H1 (cell line): ENCODE measurements at regions not wholly inside any gene's neighbourhood (a gene's known extent, or its start where the extent isn't known, plus 50 kb on each side); places are given as distances from the start of the nearest gene placed in this dataset.

ENCODE experiments used
- CBX5 ChIP-seq: fragments of 300-800, 300-1000 bp; sonication (generic); IDR thresholded peaks from 2 replicates; pipeline ENCODE4 v1.7.1; 2016; ENCODE audit warnings: antibody characterized with exemption, low read length, low read depth
- EZH2 ChIP-seq: fragments of 200-600 bp; sonication (generic); IDR thresholded peaks from 2 replicates; pipeline ENCODE4 v1.7.1; 2012; ENCODE audit warnings: low read depth, mild to moderate bottlenecking, moderate library complexity, low read length, inconsistent platforms; ENCODE audit not compliant: severe bottlenecking
- GTF2F1 ChIP-seq: IDR thresholded peaks from 2 replicates; pipeline ENCODE4 v1.6.1; 2012; ENCODE audit warnings: low read depth, low read length, improper control_type of control experiment, borderline replicate concordance
- MAFK ChIP-seq: IDR thresholded peaks from 2 replicates; pipeline ENCODE4 v1.6.1; 2012; ENCODE audit warnings: low read depth, mild to moderate bottlenecking, improper control_type of control experiment, low read length
- RXRA ChIP-seq: IDR thresholded peaks from 2 replicates; pipeline ENCODE4 v1.6.1; 2011; ENCODE audit warnings: low read depth, mild to moderate bottlenecking, low read length, moderate library complexity; ENCODE audit not compliant: insufficient read depth
- SP1 ChIP-seq: IDR thresholded peaks from 2 replicates; pipeline ENCODE4 v1.6.1; 2011; ENCODE audit warnings: low read depth, low read length
- SUZ12 ChIP-seq: fragments of 200-600 bp; sonication (generic); IDR thresholded peaks from 2 replicates; pipeline ENCODE4 v1.6.1; 2012; ENCODE audit warnings: mild to moderate bottlenecking, inconsistent platforms, low read length, moderate library complexity, mixed read lengths
- ZNF274 ChIP-seq: IDR thresholded peaks from 2 replicates; pipeline ENCODE4 v1.7.0; 2012; ENCODE audit warnings: low read length, borderline replicate concordance; ENCODE audit errors: extremely low read depth
- TF ChIP-seq, protein P1 (sequence below): fragments of 300-600 bp; sonication (generic); IDR thresholded peaks from 2 replicates; pipeline ENCODE4 v1.7.1; 2012; ENCODE audit warnings: low read length, moderate library complexity, mild to moderate bottlenecking, inconsistent platforms; ENCODE audit not compliant: insufficient replicate concordance
- TF ChIP-seq, protein P2 (sequence below): IDR thresholded peaks from 2 replicates; pipeline ENCODE4 v1.6.1; 2012; ENCODE audit warnings: low read length, inconsistent platforms

DNA sequence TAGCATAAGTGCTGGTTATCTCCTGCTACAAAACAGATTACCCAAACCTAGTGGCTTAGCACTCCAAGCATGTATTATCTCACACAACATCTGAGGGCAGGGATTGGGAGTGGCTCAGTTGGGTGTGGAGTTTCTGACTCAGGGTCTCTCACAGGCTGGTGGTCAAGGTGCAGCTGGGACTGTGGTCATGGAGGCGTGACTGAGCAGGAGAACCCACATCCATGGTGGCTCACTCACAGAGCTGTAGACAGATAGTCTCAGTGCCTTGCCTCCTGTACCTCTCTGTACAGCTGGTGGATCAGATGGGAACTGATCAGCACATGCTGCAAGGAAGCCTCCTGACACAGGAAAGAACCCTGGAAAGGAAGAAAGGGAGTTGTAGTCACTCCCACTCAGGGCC is 83.1 kb upstream of the CST7 start (continued):
- TF ChIP-seq, protein P1, sequence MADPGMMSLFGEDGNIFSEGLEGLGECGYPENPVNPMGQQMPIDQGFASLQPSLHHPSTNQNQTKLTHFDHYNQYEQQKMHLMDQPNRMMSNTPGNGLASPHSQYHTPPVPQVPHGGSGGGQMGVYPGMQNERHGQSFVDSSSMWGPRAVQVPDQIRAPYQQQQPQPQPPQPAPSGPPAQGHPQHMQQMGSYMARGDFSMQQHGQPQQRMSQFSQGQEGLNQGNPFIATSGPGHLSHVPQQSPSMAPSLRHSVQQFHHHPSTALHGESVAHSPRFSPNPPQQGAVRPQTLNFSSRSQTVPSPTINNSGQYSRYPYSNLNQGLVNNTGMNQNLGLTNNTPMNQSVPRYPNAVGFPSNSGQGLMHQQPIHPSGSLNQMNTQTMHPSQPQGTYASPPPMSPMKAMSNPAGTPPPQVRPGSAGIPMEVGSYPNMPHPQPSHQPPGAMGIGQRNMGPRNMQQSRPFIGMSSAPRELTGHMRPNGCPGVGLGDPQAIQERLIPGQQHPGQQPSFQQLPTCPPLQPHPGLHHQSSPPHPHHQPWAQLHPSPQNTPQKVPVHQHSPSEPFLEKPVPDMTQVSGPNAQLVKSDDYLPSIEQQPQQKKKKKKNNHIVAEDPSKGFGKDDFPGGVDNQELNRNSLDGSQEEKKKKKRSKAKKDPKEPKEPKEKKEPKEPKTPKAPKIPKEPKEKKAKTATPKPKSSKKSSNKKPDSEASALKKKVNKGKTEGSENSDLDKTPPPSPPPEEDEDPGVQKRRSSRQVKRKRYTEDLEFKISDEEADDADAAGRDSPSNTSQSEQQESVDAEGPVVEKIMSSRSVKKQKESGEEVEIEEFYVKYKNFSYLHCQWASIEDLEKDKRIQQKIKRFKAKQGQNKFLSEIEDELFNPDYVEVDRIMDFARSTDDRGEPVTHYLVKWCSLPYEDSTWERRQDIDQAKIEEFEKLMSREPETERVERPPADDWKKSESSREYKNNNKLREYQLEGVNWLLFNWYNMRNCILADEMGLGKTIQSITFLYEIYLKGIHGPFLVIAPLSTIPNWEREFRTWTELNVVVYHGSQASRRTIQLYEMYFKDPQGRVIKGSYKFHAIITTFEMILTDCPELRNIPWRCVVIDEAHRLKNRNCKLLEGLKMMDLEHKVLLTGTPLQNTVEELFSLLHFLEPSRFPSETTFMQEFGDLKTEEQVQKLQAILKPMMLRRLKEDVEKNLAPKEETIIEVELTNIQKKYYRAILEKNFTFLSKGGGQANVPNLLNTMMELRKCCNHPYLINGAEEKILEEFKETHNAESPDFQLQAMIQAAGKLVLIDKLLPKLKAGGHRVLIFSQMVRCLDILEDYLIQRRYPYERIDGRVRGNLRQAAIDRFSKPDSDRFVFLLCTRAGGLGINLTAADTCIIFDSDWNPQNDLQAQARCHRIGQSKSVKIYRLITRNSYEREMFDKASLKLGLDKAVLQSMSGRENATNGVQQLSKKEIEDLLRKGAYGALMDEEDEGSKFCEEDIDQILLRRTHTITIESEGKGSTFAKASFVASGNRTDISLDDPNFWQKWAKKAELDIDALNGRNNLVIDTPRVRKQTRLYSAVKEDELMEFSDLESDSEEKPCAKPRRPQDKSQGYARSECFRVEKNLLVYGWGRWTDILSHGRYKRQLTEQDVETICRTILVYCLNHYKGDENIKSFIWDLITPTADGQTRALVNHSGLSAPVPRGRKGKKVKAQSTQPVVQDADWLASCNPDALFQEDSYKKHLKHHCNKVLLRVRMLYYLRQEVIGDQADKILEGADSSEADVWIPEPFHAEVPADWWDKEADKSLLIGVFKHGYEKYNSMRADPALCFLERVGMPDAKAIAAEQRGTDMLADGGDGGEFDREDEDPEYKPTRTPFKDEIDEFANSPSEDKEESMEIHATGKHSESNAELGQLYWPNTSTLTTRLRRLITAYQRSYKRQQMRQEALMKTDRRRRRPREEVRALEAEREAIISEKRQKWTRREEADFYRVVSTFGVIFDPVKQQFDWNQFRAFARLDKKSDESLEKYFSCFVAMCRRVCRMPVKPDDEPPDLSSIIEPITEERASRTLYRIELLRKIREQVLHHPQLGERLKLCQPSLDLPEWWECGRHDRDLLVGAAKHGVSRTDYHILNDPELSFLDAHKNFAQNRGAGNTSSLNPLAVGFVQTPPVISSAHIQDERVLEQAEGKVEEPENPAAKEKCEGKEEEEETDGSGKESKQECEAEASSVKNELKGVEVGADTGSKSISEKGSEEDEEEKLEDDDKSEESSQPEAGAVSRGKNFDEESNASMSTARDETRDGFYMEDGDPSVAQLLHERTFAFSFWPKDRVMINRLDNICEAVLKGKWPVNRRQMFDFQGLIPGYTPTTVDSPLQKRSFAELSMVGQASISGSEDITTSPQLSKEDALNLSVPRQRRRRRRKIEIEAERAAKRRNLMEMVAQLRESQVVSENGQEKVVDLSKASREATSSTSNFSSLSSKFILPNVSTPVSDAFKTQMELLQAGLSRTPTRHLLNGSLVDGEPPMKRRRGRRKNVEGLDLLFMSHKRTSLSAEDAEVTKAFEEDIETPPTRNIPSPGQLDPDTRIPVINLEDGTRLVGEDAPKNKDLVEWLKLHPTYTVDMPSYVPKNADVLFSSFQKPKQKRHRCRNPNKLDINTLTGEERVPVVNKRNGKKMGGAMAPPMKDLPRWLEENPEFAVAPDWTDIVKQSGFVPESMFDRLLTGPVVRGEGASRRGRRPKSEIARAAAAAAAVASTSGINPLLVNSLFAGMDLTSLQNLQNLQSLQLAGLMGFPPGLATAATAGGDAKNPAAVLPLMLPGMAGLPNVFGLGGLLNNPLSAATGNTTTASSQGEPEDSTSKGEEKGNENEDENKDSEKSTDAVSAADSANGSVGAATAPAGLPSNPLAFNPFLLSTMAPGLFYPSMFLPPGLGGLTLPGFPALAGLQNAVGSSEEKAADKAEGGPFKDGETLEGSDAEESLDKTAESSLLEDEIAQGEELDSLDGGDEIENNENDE = no peak
- no peak for TF ChIP-seq CBX5
- TF ChIP-seq MAFK = no peak
- no peak for TF ChIP-seq ZNF274
- TF ChIP-seq SUZ12 = no peak
- no peak for TF ChIP-seq SP1
- TF ChIP-seq RXRA = no peak
- TF ChIP-seq EZH2 = no peak
- TF ChIP-seq, protein P2, sequence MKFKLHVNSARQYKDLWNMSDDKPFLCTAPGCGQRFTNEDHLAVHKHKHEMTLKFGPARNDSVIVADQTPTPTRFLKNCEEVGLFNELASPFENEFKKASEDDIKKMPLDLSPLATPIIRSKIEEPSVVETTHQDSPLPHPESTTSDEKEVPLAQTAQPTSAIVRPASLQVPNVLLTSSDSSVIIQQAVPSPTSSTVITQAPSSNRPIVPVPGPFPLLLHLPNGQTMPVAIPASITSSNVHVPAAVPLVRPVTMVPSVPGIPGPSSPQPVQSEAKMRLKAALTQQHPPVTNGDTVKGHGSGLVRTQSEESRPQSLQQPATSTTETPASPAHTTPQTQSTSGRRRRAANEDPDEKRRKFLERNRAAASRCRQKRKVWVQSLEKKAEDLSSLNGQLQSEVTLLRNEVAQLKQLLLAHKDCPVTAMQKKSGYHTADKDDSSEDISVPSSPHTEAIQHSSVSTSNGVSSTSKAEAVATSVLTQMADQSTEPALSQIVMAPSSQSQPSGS = no peak
- no peak for TF ChIP-seq GTF2F1
